H1 (cell line): ENCODE measurements at regions not wholly inside any gene's neighbourhood (a gene's known extent, or its start where the extent isn't known, plus 50 kb on each side); places are given as distances from the start of the nearest gene placed in this dataset.

Experiments used
- CTCF ChIA-PET: fragments of 300-600 bp; sonication (Branson Sonifier 250); formaldehyde crosslinking; loops from one replicate; lab custom pipeline; 2021; ENCODE audit not compliant: partially characterized antibody; lab: Charles Lee
- POLR2A ChIA-PET: fragments of 300-600 bp; sonication (Branson Sonifier 250); formaldehyde crosslinking; loops from one replicate; lab custom pipeline; 2021; ENCODE audit warnings: inconsistent platforms; ENCODE audit not compliant: partially characterized antibody; lab: Charles Lee
- DNase-seq, 2 experiments: peaks; one replicate each; pipeline versions ENCODE4 v3.0.0 to v3.0.0-alpha.2; 2010 to 2022; ENCODE audit warnings: low spot score in 2 of 2, low read depth in 1 of 2, mixed read lengths in 1 of 2
- FAIRE-seq: peaks from 2 replicates; lab custom pipeline; 2011; peaks lifted over from hg19 to GRCh38; lab: Jason Lieb, UNC
- H2AFZ ChIP-seq: 2 replicates; pipeline ENCODE4 v1.8.1; 2012; ENCODE audit warnings: low read length, inconsistent platforms
- H2AK5ac ChIP-seq: 2 replicates; pipeline ENCODE4 v1.6.1; 2013; ENCODE audit warnings: low read depth, low read length
- H2BK120ac ChIP-seq: replicated peaks from 2 replicates; pipeline ENCODE3; 2013; ENCODE audit warnings: low read depth, low read length, inconsistent platforms
- H2BK12ac ChIP-seq: 2 replicates; pipeline ENCODE4 v1.6.1; 2013; ENCODE audit warnings: low read depth, low read length
- H2BK15ac ChIP-seq: 2 replicates; pipeline ENCODE4 v1.6.1; 2013; ENCODE audit warnings: low read length
- H2BK20ac ChIP-seq: 2 replicates; pipeline ENCODE4 v1.6.1; 2013; ENCODE audit warnings: low read length
- H2BK5ac ChIP-seq: 2 replicates; pipeline ENCODE4 v1.6.1; 2013; ENCODE audit warnings: low read depth, low read length
- H3K14ac ChIP-seq: 2 replicates; pipeline ENCODE4 v1.6.1; 2013; ENCODE audit warnings: inconsistent platforms; ENCODE audit not compliant: insufficient read length
- H3K18ac ChIP-seq: 2 replicates; pipeline ENCODE4 v1.6.1; 2013; ENCODE audit warnings: low read length; ENCODE audit errors: extremely low read depth
- H3K23ac ChIP-seq: 2 replicates; pipeline ENCODE4 v1.6.1; 2013; ENCODE audit warnings: inconsistent platforms; ENCODE audit not compliant: insufficient read length
- H3K23me2 ChIP-seq: 2 replicates; pipeline ENCODE4 v1.6.1; 2013; ENCODE audit warnings: low read depth, low read length
- H3K27ac ChIP-seq: 2 replicates; pipeline ENCODE4 v1.6.1; 2011; ENCODE audit warnings: low read depth, low read length, inconsistent platforms
- H3K27me3 ChIP-seq, 4 experiments: replicated peaks in 1 of 4; 1 replicate in 1 of 4; 2 replicates in 3 of 4; pipeline versions ENCODE4 v1.6.1 to v1.8.1; 2011 to 2013; ENCODE audit warnings: low read length in 3 of 4, mild to moderate bottlenecking in 3 of 4, inconsistent platforms in 2 of 4, mixed read lengths in 2 of 4, moderate library complexity in 1 of 4; ENCODE audit not compliant: control insufficient read depth in 3 of 4, insufficient read depth in 3 of 4; ENCODE audit errors: extremely low read depth in 1 of 4
- H3K36me3 ChIP-seq, 4 experiments: 2 replicates each; pipeline versions ENCODE4 v1.6.1 to v1.8.1; 2011 to 2013; ENCODE audit warnings: mild to moderate bottlenecking in 4 of 4, low read length in 3 of 4, moderate library complexity in 2 of 4, control low read depth in 1 of 4, inconsistent platforms in 1 of 4; ENCODE audit not compliant: insufficient read depth in 4 of 4, control insufficient read depth in 2 of 4
- H3K4ac ChIP-seq: replicated peaks from 2 replicates; pipeline ENCODE3; 2013; ENCODE audit warnings: low read length, low read depth, mixed read lengths, inconsistent platforms; ENCODE audit not compliant: insufficient read length
- H3K4me1 ChIP-seq, 4 experiments: replicated peaks in 1 of 4; 1 replicate in 1 of 4; 2 replicates in 3 of 4; pipeline versions ENCODE4 v1.6.1 to v1.8.1; 2011 to 2013; ENCODE audit warnings: low read length in 3 of 4, inconsistent platforms in 2 of 4, mixed read lengths in 1 of 4; ENCODE audit not compliant: insufficient read depth in 4 of 4, control insufficient read depth in 3 of 4
- H3K4me2 ChIP-seq, 2 experiments: 2 replicates each; pipeline versions ENCODE4 v1.6.1 to v1.8.1; 2011 to 2013; ENCODE audit warnings: low read depth in 2 of 2, low read length in 2 of 2, control low read depth in 1 of 2, inconsistent platforms in 1 of 2, mild to moderate bottlenecking in 1 of 2; ENCODE audit not compliant: insufficient read depth in 1 of 2
- H3K4me3 ChIP-seq, 4 experiments: fragments of 200-600, 300-600 bp in 1 of 4; sonication (generic), shearing (Covaris generic), sonication (Bioruptor Twin) in 1 of 4; 2 replicates each; pipeline versions ENCODE4 v1.5.1 to v1.8.1; 2011 to 2016; ENCODE audit warnings: low read length in 4 of 4, low read depth in 3 of 4, control low read depth in 2 of 4, inconsistent platforms in 2 of 4, mild to moderate bottlenecking in 2 of 4, mixed read lengths in 1 of 4, moderate library complexity in 1 of 4; ENCODE audit not compliant: insufficient read depth in 2 of 4; ENCODE audit errors: extremely low read depth in 1 of 4
- H3K56ac ChIP-seq: replicated peaks from 2 replicates; pipeline ENCODE3; 2013; ENCODE audit warnings: low read depth, mild to moderate bottlenecking, mixed read lengths, low read length, inconsistent platforms; ENCODE audit not compliant: insufficient read length
- H3K79me1 ChIP-seq: 2 replicates; pipeline ENCODE4 v1.6.1; 2013; ENCODE audit warnings: low read depth, low read length, control low read depth
- H3K79me2 ChIP-seq, 2 experiments: 2 replicates each; pipeline versions ENCODE4 v1.6.1 to v1.8.1; 2012 to 2013; ENCODE audit warnings: low read length in 2 of 2, mild to moderate bottlenecking in 2 of 2, inconsistent platforms in 1 of 2; ENCODE audit not compliant: insufficient read depth in 2 of 2, control insufficient read depth in 1 of 2
- H3K9ac ChIP-seq, 4 experiments: replicated peaks in 1 of 4; 1 replicate in 1 of 4; 2 replicates in 3 of 4; pipeline versions ENCODE4 v1.6.1 to v1.8.1; 2011 to 2013; ENCODE audit warnings: low read depth in 3 of 4, low read length in 3 of 4, control low read depth in 2 of 4, mild to moderate bottlenecking in 2 of 4, moderate library complexity in 2 of 4, inconsistent platforms in 1 of 4; ENCODE audit errors: extremely low read depth in 1 of 4
- H3K9me3 ChIP-seq, 2 experiments: 2 replicates each; pipeline versions ENCODE4 v1.6.1 to v1.8.1; 2012 to 2013; ENCODE audit warnings: mild to moderate bottlenecking in 2 of 2, moderate library complexity in 2 of 2, control low read depth in 1 of 2, inconsistent platforms in 1 of 2, low read depth in 1 of 2, low read length in 1 of 2, mixed read lengths in 1 of 2; ENCODE audit not compliant: insufficient read depth in 2 of 2
- H4K20me1 ChIP-seq, 2 experiments: replicated peaks in 1 of 2; 2 replicates each; pipeline versions ENCODE3 to v1.8.1; 2011 to 2013; ENCODE audit warnings: inconsistent platforms in 2 of 2, low read length in 2 of 2, mild to moderate bottlenecking in 1 of 2; ENCODE audit not compliant: insufficient read depth in 2 of 2, control insufficient read depth in 1 of 2
- H4K5ac ChIP-seq: 2 replicates; pipeline ENCODE4 v1.6.1; 2013; ENCODE audit warnings: low read length, low read depth, mixed read lengths, inconsistent platforms; ENCODE audit not compliant: insufficient read length
- H4K8ac ChIP-seq: 2 replicates; pipeline ENCODE4 v1.8.0; 2013; ENCODE audit warnings: mild to moderate bottlenecking, moderate library complexity, low read length, inconsistent platforms; ENCODE audit not compliant: insufficient read depth; ENCODE audit errors: extremely low read depth
- H4K91ac ChIP-seq: replicated peaks from 2 replicates; pipeline ENCODE3; 2013; ENCODE audit warnings: low read length, mixed read lengths, inconsistent platforms; ENCODE audit not compliant: insufficient read length
- CBX5 ChIP-seq: fragments of 300-800, 300-1000 bp; sonication (generic); IDR thresholded peaks from 2 replicates; pipeline ENCODE4 v1.7.1; 2016; ENCODE audit warnings: antibody characterized with exemption, low read length, low read depth
- HDAC2 ChIP-seq, 2 experiments: fragments of 300-600 bp in 1 of 2; sonication (generic) in 1 of 2; IDR thresholded peaks; 2 replicates each; pipeline ENCODE4 v1.6.1; 2011 to 2012; ENCODE audit warnings: low read depth in 2 of 2, low read length in 2 of 2, mild to moderate bottlenecking in 2 of 2, moderate library complexity in 2 of 2, borderline replicate concordance in 1 of 2, inconsistent platforms in 1 of 2
- KDM4A ChIP-seq: IDR thresholded peaks from one replicate; pipeline ENCODE4 v1.7.1; 2012; ENCODE audit warnings: low read depth, mild to moderate bottlenecking, moderate library complexity, low read length, inconsistent platforms; ENCODE audit not compliant: severe bottlenecking
- RBBP5 ChIP-seq: IDR thresholded peaks from 2 replicates; pipeline ENCODE4 v1.7.1; 2012; ENCODE audit warnings: low read depth, mild to moderate bottlenecking, inconsistent platforms, low read length, moderate library complexity, borderline replicate concordance
- RFX5 ChIP-seq: IDR thresholded peaks from 2 replicates; pipeline ENCODE4 v1.6.1; 2011; ENCODE audit warnings: low read depth, low read length, improper control_type of control experiment, borderline replicate concordance
- RNF2 ChIP-seq: fragments of 200-900, 300-1000 bp; sonication (generic); IDR thresholded peaks from 2 replicates; pipeline ENCODE4 v1.7.1; 2016; ENCODE audit warnings: borderline replicate concordance, low read depth, mild to moderate bottlenecking, antibody characterized with exemption, low read length; ENCODE audit not compliant: poor library complexity, severe bottlenecking; ENCODE audit errors: missing control alignments
- WGBS, 2 experiments: shearing (Covaris generic) in 1 of 2; methylation state at CpG; one replicate each; pipeline versions ENCODE4 v1.1.6 to v1.1.7; 2013 to 2015; ENCODE audit warnings: low lambda C conversion rate in 2 of 2, mixed read lengths in 2 of 2, inconsistent platforms in 1 of 2, low coverage in 1 of 2, missing lambda C conversion rate in 1 of 2; ENCODE audit not compliant: insufficient replicate concordance in 2 of 2, insufficient coverage in 1 of 2, insufficient read length in 1 of 2; ENCODE audit errors: extremely low coverage in 1 of 2, missing lambda C conversion rate in 1 of 2; 5-methylcytosine and 5-hydroxymethylcytosine counted together
- TF ChIP-seq, protein P1 (sequence below): IDR thresholded peaks from 2 replicates; pipeline ENCODE4 v1.6.1; 2012; ENCODE audit warnings: inconsistent platforms

DNA sequence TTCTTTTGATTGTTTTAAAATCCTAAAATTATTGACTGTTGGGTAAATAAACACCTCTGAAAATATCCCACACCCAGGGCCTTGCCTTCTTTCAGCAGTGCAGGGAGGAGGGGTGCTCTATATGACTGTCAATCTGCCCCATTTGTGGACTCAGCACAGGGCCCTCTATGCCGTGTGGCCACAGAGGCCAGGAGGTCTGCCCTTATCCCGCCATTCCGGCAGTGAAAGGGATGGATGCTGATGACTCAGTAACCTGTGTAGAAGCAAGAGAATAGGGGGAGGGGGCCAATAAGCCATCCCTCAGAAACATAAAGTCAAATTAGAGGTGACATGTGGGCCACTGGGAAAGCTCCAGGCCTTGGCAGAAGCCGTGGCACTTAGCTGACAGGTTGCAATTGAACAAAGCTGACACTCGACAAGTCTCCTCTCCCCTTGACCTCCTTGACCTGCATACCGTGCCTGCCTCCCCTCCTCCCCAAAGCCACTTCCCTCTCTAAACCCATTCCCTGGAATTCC is 281.4 kb upstream of the DYNLRB2 start:
- Histone ChIP-seq H3K79me2 (no peaks in the 10 kb centered on the region), H4K91ac (no peak overlapping the region), H2AK5ac (no peak overlapping the region), H3K4me3 (no peak overlapping the region), H3K18ac (no peak overlapping the region), H3K36me3 (no peaks in the 10 kb centered on the region; a peak in 1 of 8 replicates), H2BK20ac (no peak overlapping the region), H4K8ac (0 out of 2 replicates have a peak overlapping the region, but pooled peaks have one; percentile 16), H3K23ac (no peak overlapping the region), H3K9me3 (no peaks in the 10 kb centered on the region), H2BK15ac (no peak overlapping the region), H3K27ac (no peak overlapping the region), H2AFZ (no peak overlapping the region), H2BK120ac (no peak overlapping the region), H3K4ac (no peak overlapping the region), H3K4me1 (no peaks in the 10 kb centered on the region), H3K14ac (no peak overlapping the region), H3K79me1 (no peaks in the 10 kb centered on the region), H4K20me1 (no peaks in the 10 kb centered on the region), H3K56ac (no peak overlapping the region), H2BK12ac (no peak overlapping the region), H3K27me3 (no peaks in the 10 kb centered on the region), H3K9ac (no peak overlapping the region), H2BK5ac (no peak overlapping the region), H3K4me2 (no peak overlapping the region), H3K23me2 (peaks cover 3% of the 10 kb centered on the region; the same call in 1 of the 2 replicates), H4K5ac (no peak overlapping the region)
- DNase-seq = no peak
- ChIA-PET CTCF (interaction anchor here (0.6 kb wide), 1 partner anchor 1345 kb away, joined by 4 read pairs; no protein-coding TSS in a partner anchor), POLR2A (no interaction called here)
- WGBS, 2 experiments = 94% methylated on average over 6 of the region's 6 CpGs; no CpG with 5 or more reads in 1 of the 2 experiments
- no peak for TF ChIP-seq CBX5
- no peak for TF ChIP-seq KDM4A
- TF ChIP-seq, protein P1, sequence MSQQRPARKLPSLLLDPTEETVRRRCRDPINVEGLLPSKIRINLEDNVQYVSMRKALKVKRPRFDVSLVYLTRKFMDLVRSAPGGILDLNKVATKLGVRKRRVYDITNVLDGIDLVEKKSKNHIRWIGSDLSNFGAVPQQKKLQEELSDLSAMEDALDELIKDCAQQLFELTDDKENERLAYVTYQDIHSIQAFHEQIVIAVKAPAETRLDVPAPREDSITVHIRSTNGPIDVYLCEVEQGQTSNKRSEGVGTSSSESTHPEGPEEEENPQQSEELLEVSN = peak; percentile 42; the same call in 1 of the 2 replicates
- no peak for TF ChIP-seq RBBP5
- TF ChIP-seq RNF2 = no peak
- TF ChIP-seq RFX5 = no peak
- no peak for TF ChIP-seq HDAC2 (IDR thresholded peaks at IDR 0.05; ENCODE audit: borderline replicate concordance in 1 of 2, low read depth in 2 of 2, low read length in 2 of 2)
- FAIRE-seq = no peak
